ENCODE measurements at regions not wholly inside any gene's neighbourhood (a gene's known extent, or its start where the extent isn't known, plus 50 kb on each side); places are given as distances from the start of the nearest gene placed in this dataset.
A peak's percentile ranks its signal among the peaks of the same experiment; 100 is the strongest.

DNA sequence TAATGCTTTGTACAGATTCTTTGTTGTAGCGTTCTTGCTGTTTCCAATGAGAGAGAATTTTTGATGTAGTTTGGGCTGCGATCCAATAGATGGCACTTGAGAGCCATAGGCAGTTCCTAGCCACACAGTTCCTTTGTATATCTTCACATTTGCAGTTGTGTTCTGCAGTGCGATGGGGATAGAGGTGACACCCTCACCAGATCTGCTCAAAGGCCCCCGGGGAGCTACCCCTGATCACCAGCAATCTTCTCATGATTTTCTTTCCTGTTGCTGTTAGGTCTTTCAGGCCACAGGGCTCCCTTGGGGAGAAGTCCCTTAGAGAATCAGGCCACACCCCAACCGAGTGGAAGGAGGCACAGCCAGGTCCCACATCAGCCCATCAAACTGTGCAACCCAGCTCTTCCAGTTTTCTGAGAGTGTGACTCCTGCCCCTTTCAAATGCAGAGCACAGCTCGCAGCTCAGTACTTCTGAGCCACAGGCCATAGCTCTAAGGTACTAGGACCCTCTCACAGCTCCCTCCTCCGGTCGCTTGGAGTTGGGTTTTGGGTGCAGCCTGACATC is 353.7 kb downstream of the SLCO4C1 start:
- WGBS (ENCODE audit: insufficient coverage, low lambda C conversion rate), result no CpG with 5 or more reads among the region's 8 CpGs
- H3K27me3 ChIP-seq (ENCODE audit: control insufficient read depth, insufficient read depth, low read length), result no peaks in the 10 kb centered on the region

GRCh38 chr5:101937041-101937440 is 359.0 kb downstream of the SLCO4C1 start:
- no peak overlapping the region for H3K4me3 ChIP-seq (ENCODE audit: low read length)
- 100% methylated on average over 2 of the region's 2 CpGs for WGBS (ENCODE audit: insufficient coverage, low lambda C conversion rate)
- no peaks in the 10 kb centered on the region for H3K36me3 ChIP-seq (ENCODE audit: control insufficient read depth, insufficient read depth, low read length)
- H3K27ac ChIP-seq (ENCODE audit: low read length), result no peak overlapping the region
- no peak for DNase-seq
- no peaks in the 10 kb centered on the region for H3K27me3 ChIP-seq (ENCODE audit: control insufficient read depth, insufficient read depth, low read length)
- no peaks in the 10 kb centered on the region for H3K4me1 ChIP-seq (ENCODE audit: control insufficient read depth, insufficient read depth, low read length)
- no peaks in the 10 kb centered on the region for H3K9me3 ChIP-seq (ENCODE audit: control insufficient read depth, low read depth, low read length)

More for the DNA sequence above, 353.7 kb downstream of the SLCO4C1 start:
- Histone ChIP-seq H3K4me3 (ENCODE audit: low read length) (no peak overlapping the region), H3K36me3 (ENCODE audit: control insufficient read depth, insufficient read depth, low read length) (no peaks in the 10 kb centered on the region), H3K4me1 (ENCODE audit: control insufficient read depth, insufficient read depth, low read length) (no peaks in the 10 kb centered on the region), H3K27ac (ENCODE audit: low read length) (no peak overlapping the region), H3K9me3 (ENCODE audit: control insufficient read depth, low read depth, low read length) (no peaks in the 10 kb centered on the region)
- DNase-seq, result peak; percentile 23 to 54

GRCh38 chr5:101935086-101935485 is 361.0 kb downstream of the SLCO4C1 start:
- Histone ChIP-seq H3K9me3 (ENCODE audit: control insufficient read depth, low read depth, low read length) (no peaks in the 10 kb centered on the region), H3K4me3 (ENCODE audit: low read length) (no peak overlapping the region), H3K27me3 (ENCODE audit: control insufficient read depth, insufficient read depth, low read length) (no peaks in the 10 kb centered on the region), H3K27ac (ENCODE audit: low read length) (no peak overlapping the region), H3K4me1 (ENCODE audit: control insufficient read depth, insufficient read depth, low read length) (no peaks in the 10 kb centered on the region), H3K36me3 (ENCODE audit: control insufficient read depth, insufficient read depth, low read length) (no peaks in the 10 kb centered on the region)
- DNase-seq, result no peak

GRCh38 chr5:101932599-101932998 is 363.5 kb downstream of the SLCO4C1 start:
- Histone ChIP-seq H3K4me1 (ENCODE audit: control insufficient read depth, insufficient read depth, low read length) (no peaks in the 10 kb centered on the region), H3K9me3 (ENCODE audit: control insufficient read depth, low read depth, low read length) (no peaks in the 10 kb centered on the region), H3K27ac (ENCODE audit: low read length) (no peak overlapping the region), H3K27me3 (ENCODE audit: control insufficient read depth, insufficient read depth, low read length) (no peaks in the 10 kb centered on the region), H3K4me3 (ENCODE audit: low read length) (no peak overlapping the region), H3K36me3 (ENCODE audit: control insufficient read depth, insufficient read depth, low read length) (no peaks in the 10 kb centered on the region)
- WGBS (ENCODE audit: insufficient coverage, low lambda C conversion rate), result 20% methylated on average over 1 of the region's 3 CpGs
- DNase-seq, result no peak

DNA sequence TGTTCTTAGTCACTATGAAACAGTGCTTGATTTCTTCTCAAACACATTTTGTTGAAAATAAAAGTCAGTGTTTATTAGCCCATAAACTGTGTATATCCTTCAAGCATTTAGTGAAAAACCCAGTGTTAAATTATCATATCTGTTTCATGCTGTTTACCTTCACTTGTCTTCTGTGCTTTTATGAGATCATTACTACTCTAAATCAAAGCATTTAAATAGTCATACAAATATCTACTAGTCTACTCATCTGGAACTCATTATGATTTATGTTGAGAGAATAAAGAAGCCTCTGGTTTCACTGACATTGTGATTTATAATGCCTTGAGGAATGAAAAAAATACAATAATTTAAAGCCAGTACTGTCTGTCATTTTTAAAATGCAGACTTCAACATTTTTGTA is 366.5 kb downstream of the SLCO4C1 start:
- no peaks in the 10 kb centered on the region for H3K36me3 ChIP-seq (ENCODE audit: control insufficient read depth, insufficient read depth, low read length)
- H3K4me3 ChIP-seq (ENCODE audit: low read length), result no peak overlapping the region
- H3K27me3 ChIP-seq (ENCODE audit: control insufficient read depth, insufficient read depth, low read length), result no peaks in the 10 kb centered on the region
- no peaks in the 10 kb centered on the region for H3K4me1 ChIP-seq (ENCODE audit: control insufficient read depth, insufficient read depth, low read length)
- no peaks in the 10 kb centered on the region for H3K9me3 ChIP-seq (ENCODE audit: control insufficient read depth, low read depth, low read length)
- H3K27ac ChIP-seq (ENCODE audit: low read length), result no peak overlapping the region
- no peak for DNase-seq

DNA sequence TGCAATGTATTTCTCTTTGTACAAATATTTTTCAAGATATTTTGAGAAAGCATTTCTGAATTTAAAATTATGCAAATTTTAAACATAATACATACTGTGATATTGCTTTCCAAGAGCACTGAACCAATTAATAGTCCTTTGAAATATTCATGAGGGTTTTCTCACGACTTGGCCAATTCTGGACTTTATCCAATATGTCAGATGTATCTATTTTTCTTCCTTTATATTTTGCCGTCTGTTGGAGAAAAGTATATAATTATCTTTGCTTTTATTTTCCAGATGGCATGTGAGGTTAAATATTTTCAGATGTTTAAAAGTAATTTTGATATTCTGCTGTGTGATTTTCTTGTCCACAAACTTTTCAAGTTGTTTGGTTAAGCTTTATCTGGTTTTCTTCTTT is 378.9 kb downstream of the SLCO4C1 start:
- no peak for DNase-seq
- WGBS (ENCODE audit: insufficient coverage, low lambda C conversion rate), result 100% methylated on average over 1 of the region's 2 CpGs
- no peaks in the 10 kb centered on the region for H3K27me3 ChIP-seq (ENCODE audit: control insufficient read depth, insufficient read depth, low read length)
- H3K27ac ChIP-seq (ENCODE audit: low read length), result no peak overlapping the region
- no peaks in the 10 kb centered on the region for H3K4me1 ChIP-seq (ENCODE audit: control insufficient read depth, insufficient read depth, low read length)
- no peak overlapping the region for H3K4me3 ChIP-seq (ENCODE audit: low read length)
- H3K36me3 ChIP-seq (ENCODE audit: control insufficient read depth, insufficient read depth, low read length), result no peaks in the 10 kb centered on the region
- no peaks in the 10 kb centered on the region for H3K9me3 ChIP-seq (ENCODE audit: control insufficient read depth, low read depth, low read length)

- H3K27me3 ChIP-seq (ENCODE audit: control insufficient read depth, insufficient read depth, low read length), result no peaks in the 10 kb centered on the region
- no peak for DNase-seq
- no peaks in the 10 kb centered on the region for H3K36me3 ChIP-seq (ENCODE audit: control insufficient read depth, insufficient read depth, low read length)
- H3K9me3 ChIP-seq (ENCODE audit: control insufficient read depth, low read depth, low read length), result no peaks in the 10 kb centered on the region
- no peak overlapping the region for H3K4me3 ChIP-seq (ENCODE audit: low read length)
- 80% methylated on average over 3 of the region's 7 CpGs for WGBS (ENCODE audit: insufficient coverage, low lambda C conversion rate)
- H3K27ac ChIP-seq (ENCODE audit: low read length), result no peak overlapping the region
- H3K4me1 ChIP-seq (ENCODE audit: control insufficient read depth, insufficient read depth, low read length), result no peaks in the 10 kb centered on the region
Observed at GRCh38 chr5:101915554-101915953, 380.5 kb downstream of the SLCO4C1 start.

GRCh38 chr5:101904736-101905135 is 391.3 kb downstream of the SLCO4C1 start:
- WGBS (ENCODE audit: insufficient coverage, low lambda C conversion rate), result 20% methylated on average over 1 of the region's 1 CpG
- DNase-seq, result no peak

GRCh38 chr5:101897914-101898313 is 398.2 kb downstream of the SLCO4C1 start:
- no peaks in the 10 kb centered on the region for H3K4me1 ChIP-seq (ENCODE audit: control insufficient read depth, insufficient read depth, low read length)
- WGBS (ENCODE audit: insufficient coverage, low lambda C conversion rate), result 96% methylated on average over 3 of the region's 5 CpGs
- DNase-seq, result peak; percentile 2 to 5

More at GRCh38 chr5:101904736-101905135, 391.3 kb downstream of the SLCO4C1 start:
- no peaks in the 10 kb centered on the region for H3K27me3 ChIP-seq (ENCODE audit: control insufficient read depth, insufficient read depth, low read length)
- no peak overlapping the region for H3K4me3 ChIP-seq (ENCODE audit: low read length)
- no peaks in the 10 kb centered on the region for H3K4me1 ChIP-seq (ENCODE audit: control insufficient read depth, insufficient read depth, low read length)
- no peaks in the 10 kb centered on the region for H3K36me3 ChIP-seq (ENCODE audit: control insufficient read depth, insufficient read depth, low read length)
- no peak overlapping the region for H3K27ac ChIP-seq (ENCODE audit: low read length)
- H3K9me3 ChIP-seq (ENCODE audit: control insufficient read depth, low read depth, low read length), result no peaks in the 10 kb centered on the region

DNA sequence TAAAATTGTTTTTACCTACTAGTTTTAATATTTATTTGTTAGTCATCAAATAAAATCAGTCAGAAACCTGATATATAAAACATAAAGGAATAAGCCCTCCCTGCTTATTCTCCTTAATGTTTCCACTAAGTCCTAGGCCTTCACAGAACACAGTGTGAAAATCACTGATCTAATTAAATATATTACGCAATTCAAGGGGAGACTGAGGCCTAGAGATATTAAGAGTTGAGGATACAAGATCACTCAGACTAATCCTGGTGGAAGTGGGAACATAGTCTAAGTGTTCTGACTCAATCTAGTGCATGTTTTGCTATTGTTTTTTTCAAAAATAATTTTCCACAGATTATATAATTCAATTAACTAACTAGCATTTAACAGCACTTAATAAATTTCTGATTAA is 401.1 kb downstream of the SLCO4C1 start:
- no peaks in the 10 kb centered on the region for H3K27me3 ChIP-seq (ENCODE audit: control insufficient read depth, insufficient read depth, low read length)
- H3K36me3 ChIP-seq (ENCODE audit: control insufficient read depth, insufficient read depth, low read length), result no peaks in the 10 kb centered on the region
- no peak overlapping the region for H3K27ac ChIP-seq (ENCODE audit: low read length)
- H3K9me3 ChIP-seq (ENCODE audit: control insufficient read depth, low read depth, low read length), result no peaks in the 10 kb centered on the region
- no peak for DNase-seq
- WGBS (ENCODE audit: insufficient coverage, low lambda C conversion rate), result no CpG with 5 or more reads among the region's 1 CpG
- no peak overlapping the region for H3K4me3 ChIP-seq (ENCODE audit: low read length)
- H3K4me1 ChIP-seq (ENCODE audit: control insufficient read depth, insufficient read depth, low read length), result no peaks in the 10 kb centered on the region

More at GRCh38 chr5:101897914-101898313, 398.2 kb downstream of the SLCO4C1 start:
- H3K4me3 ChIP-seq (ENCODE audit: low read length), result no peak overlapping the region
- H3K9me3 ChIP-seq (ENCODE audit: control insufficient read depth, low read depth, low read length), result no peaks in the 10 kb centered on the region
- no peaks in the 10 kb centered on the region for H3K36me3 ChIP-seq (ENCODE audit: control insufficient read depth, insufficient read depth, low read length)
- H3K27ac ChIP-seq (ENCODE audit: low read length), result no peak overlapping the region
- H3K27me3 ChIP-seq (ENCODE audit: control insufficient read depth, insufficient read depth, low read length), result no peaks in the 10 kb centered on the region

DNA sequence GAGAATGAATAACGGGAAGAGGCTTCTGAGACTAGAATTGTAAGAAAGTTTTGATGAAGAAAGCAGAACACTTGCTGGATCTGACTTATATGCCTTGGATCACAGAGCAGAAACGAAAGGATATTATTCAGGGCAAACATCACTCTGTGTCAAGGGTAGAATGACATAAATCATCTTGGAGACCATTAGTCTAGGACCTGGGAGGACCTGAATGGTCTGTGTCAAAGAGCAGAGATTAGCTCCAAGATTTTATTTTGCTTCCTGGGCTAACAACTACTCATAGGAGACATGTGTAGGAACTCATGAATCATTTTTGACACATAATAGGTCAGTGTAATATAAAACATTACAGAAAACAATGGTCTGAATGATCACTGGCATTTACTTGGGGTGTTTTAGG is 417.9 kb downstream of the SLCO4C1 start:
- H3K27ac ChIP-seq (ENCODE audit: low read length), result no peak overlapping the region
- WGBS (ENCODE audit: insufficient coverage, low lambda C conversion rate), result 60% methylated on average over 2 of the region's 2 CpGs
- H3K4me3 ChIP-seq (ENCODE audit: low read length), result no peak overlapping the region
- DNase-seq, result no peak
- no peaks in the 10 kb centered on the region for H3K36me3 ChIP-seq (ENCODE audit: control insufficient read depth, insufficient read depth, low read length)
- no peaks in the 10 kb centered on the region for H3K27me3 ChIP-seq (ENCODE audit: control insufficient read depth, insufficient read depth, low read length)
- no peaks in the 10 kb centered on the region for H3K4me1 ChIP-seq (ENCODE audit: control insufficient read depth, insufficient read depth, low read length)
- H3K9me3 ChIP-seq (ENCODE audit: control insufficient read depth, low read depth, low read length), result no peaks in the 10 kb centered on the region
